Endothelial cell of umbilical vein (primary cell): ENCODE measurements at regions not wholly inside any gene's neighbourhood (a gene's known extent, or its start where the extent isn't known, plus 50 kb on each side); places are given as distances from the start of the nearest gene placed in this dataset.

Experiments used
- BruUV-seq: library from RNA; stranded (reverse); fragments of 400-500 nt; replicated peaks from 2 replicates; lab custom pipeline; 2021; lab: Mats Ljungman, UMichigan
- CTCF ChIA-PET: fragments of 300-600, 350-600 bp; sonication (Branson Sonifier 250); formaldehyde crosslinking; loops from one replicate; lab custom pipeline; 2021; ENCODE audit warnings: antibody characterized with exemption, inconsistent platforms; lab: Charles Lee
- POLR2A ChIA-PET: fragments of 300-600, 350-600 bp; sonication (Branson Sonifier 250); formaldehyde crosslinking; loops from one replicate; lab custom pipeline; 2021; ENCODE audit warnings: antibody characterized with exemption, inconsistent platforms; lab: Charles Lee
- DNase-seq: peaks from one replicate; pipeline ENCODE4 v3.0.0-alpha.2; 2011; ENCODE audit warnings: low read depth, low spot score
- FAIRE-seq: peaks from 2 replicates; lab custom pipeline; 2011; peaks lifted over from hg19 to GRCh38; lab: Jason Lieb, UNC
- H2AFZ ChIP-seq: 2 replicates; pipeline ENCODE4 v1.6.0; 2012; ENCODE audit warnings: low read depth, low read length, control low read depth, inconsistent platforms
- H3K27ac ChIP-seq: 2 replicates; pipeline ENCODE4 v1.5.1; 2011; ENCODE audit warnings: low read depth, mild to moderate bottlenecking, control low read depth, low read length, moderate library complexity; ENCODE audit not compliant: insufficient read depth
- H3K27me3 ChIP-seq, 2 experiments: 2 replicates each; pipeline versions ENCODE4 v1.6.0 to v1.6.1; 2011; ENCODE audit warnings: low read length in 2 of 2, mixed read lengths in 1 of 2; ENCODE audit not compliant: control insufficient read depth in 2 of 2, insufficient read depth in 2 of 2
- H3K36me3 ChIP-seq, 2 experiments: 2 replicates in 1 of 2; 3 replicates in 1 of 2; pipeline ENCODE4 v1.5.1; 2011; ENCODE audit warnings: low read length in 2 of 2, mild to moderate bottlenecking in 1 of 2, moderate library complexity in 1 of 2; ENCODE audit not compliant: control insufficient read depth in 2 of 2, insufficient read depth in 2 of 2; ENCODE audit errors: extremely low read depth in 1 of 2
- H3K4me1 ChIP-seq: 3 replicates; pipeline ENCODE4 v1.5.1; 2011; ENCODE audit warnings: mild to moderate bottlenecking, low read length; ENCODE audit not compliant: control insufficient read depth, insufficient read depth; ENCODE audit errors: extremely low read depth
- H3K4me2 ChIP-seq: 2 replicates; pipeline ENCODE4 v1.6.1; 2011; ENCODE audit warnings: low read length, control low read depth, mixed read lengths; ENCODE audit not compliant: insufficient read depth
- H3K4me3 ChIP-seq, 3 experiments: fragments of 200-600 bp in 1 of 3; sonication (generic), shearing (Covaris generic) in 1 of 3; replicated peaks in 1 of 3; 2 replicates each; pipeline ENCODE4 v1.5.1; 2011 to 2016; ENCODE audit warnings: control low read depth in 3 of 3, low read length in 3 of 3, mild to moderate bottlenecking in 2 of 3, inconsistent platforms in 1 of 3, low read depth in 1 of 3, moderate library complexity in 1 of 3; ENCODE audit not compliant: insufficient read depth in 1 of 3
- H3K79me2 ChIP-seq: 2 replicates; pipeline ENCODE4 v1.6.0; 2012; ENCODE audit warnings: low read length, inconsistent platforms; ENCODE audit not compliant: control insufficient read depth, insufficient read depth
- H3K9ac ChIP-seq: replicated peaks from 2 replicates; pipeline ENCODE3; 2011; ENCODE audit warnings: low read length, control low read depth; ENCODE audit not compliant: insufficient read depth; ENCODE audit errors: extremely low read depth
- H3K9me1 ChIP-seq: replicated peaks from 3 replicates; pipeline ENCODE4 v1.6.0; 2011; ENCODE audit warnings: mild to moderate bottlenecking, low read length; ENCODE audit not compliant: control insufficient read depth, insufficient read depth; ENCODE audit errors: extremely low read depth
- H3K9me3 ChIP-seq: replicated peaks from 2 replicates; pipeline ENCODE4 v1.5.1; 2012; ENCODE audit warnings: low read length, inconsistent platforms; ENCODE audit not compliant: control insufficient read depth, insufficient read depth
- H4K20me1 ChIP-seq: replicated peaks from 2 replicates; pipeline ENCODE3; 2011; ENCODE audit warnings: mild to moderate bottlenecking, low read length; ENCODE audit not compliant: control insufficient read depth, insufficient read depth; ENCODE audit errors: extremely low read depth
- CTCF ChIP-seq, 2 donors: IDR thresholded peaks; 1 replicate in 1 of 2; 2 replicates in 1 of 2; pipeline ENCODE4 v1.5.1; 2011; ENCODE audit warnings: low read length in 2 of 2, mild to moderate bottlenecking in 2 of 2, moderate library complexity in 2 of 2, control low read depth in 1 of 2, inconsistent platforms in 1 of 2, low read depth in 1 of 2; ENCODE audit not compliant: insufficient read depth in 1 of 2; ENCODE audit errors: extremely low read depth in 1 of 2
- EZH2 ChIP-seq: IDR thresholded peaks from 2 replicates; pipeline ENCODE4 v1.6.1; 2012; ENCODE audit warnings: borderline replicate concordance, low read depth, mild to moderate bottlenecking, moderate library complexity, low read length, inconsistent platforms; ENCODE audit not compliant: severe bottlenecking
- GATA2 ChIP-seq: IDR thresholded peaks from 2 replicates; pipeline ENCODE4 v1.7.0; 2011; ENCODE audit warnings: low read depth, mild to moderate bottlenecking, moderate library complexity, mixed read lengths, low read length; ENCODE audit not compliant: insufficient read length, insufficient read depth
- MAX ChIP-seq: IDR thresholded peaks from 2 replicates; pipeline ENCODE4 v1.6.1; 2011; ENCODE audit not compliant: insufficient read depth, insufficient read length
- MYC ChIP-seq: IDR thresholded peaks from one replicate; pipeline ENCODE4 v1.6.1; 2011; ENCODE audit warnings: mild to moderate bottlenecking, low read depth, low read length
- POLR2A ChIP-seq: IDR thresholded peaks from 2 replicates; pipeline ENCODE4 v1.6.1; 2012; ENCODE audit warnings: low read depth, mild to moderate bottlenecking, control low read depth, low read length
- dilution Hi-C: fragments of 300-500 bp; cut with MboI; formaldehyde crosslinking; loops from one replicate; pipeline ENCODE4 v1.15.0; 2019; ENCODE audit warnings: low sequenced_read_pairs; ENCODE audit not compliant: extremely low pct_ligation_motif_present
- intact Hi-C: fragments of 100-400 bp; cut with micrococcal nuclease; formaldehyde crosslinking; loops from one replicate; pipeline ENCODE4 v1.10.0; 2022

- Histone ChIP-seq H3K4me1 (no peaks in the 10 kb centered on the region), H3K9me3 (no peaks in the 10 kb centered on the region), H3K9ac (no peak overlapping the region), H2AFZ (no peak overlapping the region), H3K9me1 (no peaks in the 10 kb centered on the region), H4K20me1 (no peaks in the 10 kb centered on the region), H3K36me3 (no peaks in the 10 kb centered on the region), H3K79me2 (no peaks in the 10 kb centered on the region), H3K27ac (no peak overlapping the region), H3K4me2 (no peak overlapping the region), H3K27me3 (no peaks in the 10 kb centered on the region), H3K4me3 (no peak overlapping the region)
- TF ChIP-seq CTCF (IDR thresholded peaks at IDR 0.05; ENCODE audit: extremely low read depth in 1 of 2, insufficient read depth in 1 of 2, low read depth in 1 of 2, low read length in 2 of 2) = no peak
- FAIRE-seq (no peak), DNase-seq (no peak)
- CTCF ChIA-PET = interaction anchor here (2.6 kb wide), 1 partner anchor 90 kb away, joined by 12 read pairs; no protein-coding TSS in a partner anchor
- POLR2A ChIA-PET = no interaction called here
- dilution Hi-C loops (no loop called here), intact Hi-C loops (no loop called here)
- no TSS peak for BruUV-seq
Observed at GRCh38 chr6:152858141-152858540, 107.5 kb downstream of the VIP start.

- H3K79me2 ChIP-seq = no peaks in the 10 kb centered on the region
- ChIA-PET POLR2A (no interaction called here), CTCF (interaction anchor here (1.0 to 2.6 kb wide), 3 partner anchors 75 to 110 kb away, joined by 3 to 12 read pairs (median 3); no protein-coding TSS in a partner anchor)
- TF ChIP-seq MYC (no peak), GATA2 (no peak), CTCF (IDR thresholded peaks at IDR 0.05; ENCODE audit: extremely low read depth in 1 of 2, insufficient read depth in 1 of 2, low read depth in 1 of 2, low read length in 2 of 2) (no peak), MAX (no peak), POLR2A (no peak), EZH2 (no peak)
- H2AFZ ChIP-seq = no peak overlapping the region
- no peak overlapping the region for H3K9ac ChIP-seq
- H4K20me1 ChIP-seq = no peaks in the 10 kb centered on the region
- DNase-seq (no peak), FAIRE-seq (no peak)
- no peaks in the 10 kb centered on the region for H3K9me3 ChIP-seq
- H3K4me1 ChIP-seq = no peaks in the 10 kb centered on the region
- dilution Hi-C loops = no loop called here
- no peaks in the 10 kb centered on the region for H3K9me1 ChIP-seq
- no peaks in the 10 kb centered on the region for H3K27me3 ChIP-seq
- H3K36me3 ChIP-seq = no peaks in the 10 kb centered on the region
- H3K4me2 ChIP-seq = no peak overlapping the region
- H3K27ac ChIP-seq = no peak overlapping the region
- no peak overlapping the region for H3K4me3 ChIP-seq
- no TSS peak for BruUV-seq
- intact Hi-C loops = no loop called here
Observed at GRCh38 chr6:152859225-152859624, 108.6 kb downstream of the VIP start.
